ENCODE measurements at regions not wholly inside any gene's neighbourhood (a gene's known extent, or its start where the extent isn't known, plus 50 kb on each side); places are given as distances from the start of the nearest gene placed in this dataset.

GRCh38 chrX:46220822-46221221 lies 324.4 kb downstream of the ZNF674 start:
- no peaks in the 10 kb centered on the region for H3K36me3 ChIP-seq
- no peak for TF ChIP-seq CTCF (IDR thresholded peaks at IDR 0.05)

GRCh38 chrX:46218373-46218772 lies 326.8 kb downstream of the ZNF674 start:
- no peaks in the 10 kb centered on the region for H3K4me1 ChIP-seq
- no peaks in the 10 kb centered on the region for H3K36me3 ChIP-seq
- H3K9me3 ChIP-seq = peaks cover 0 to 2% of the 10 kb centered on the region in 2 donors
- no peak for DNase-seq (ENCODE audit: low spot score)
- H3K27ac ChIP-seq = no peak overlapping the region
- no peak overlapping the region for H3K4me3 ChIP-seq
- no peaks in the 10 kb centered on the region for H3K27me3 ChIP-seq
- TF ChIP-seq CTCF (IDR thresholded peaks at IDR 0.05) = no peak

More at GRCh38 chrX:46220822-46221221, 324.4 kb downstream of the ZNF674 start:
- peaks cover 0 to 4% of the 10 kb centered on the region in 2 donors for H3K9me3 ChIP-seq
- no peaks in the 10 kb centered on the region for H3K27me3 ChIP-seq
- DNase-seq (ENCODE audit: low spot score) = no peak
- no peak overlapping the region for H3K4me3 ChIP-seq
- H3K4me1 ChIP-seq = no peaks in the 10 kb centered on the region
- no peak overlapping the region for H3K27ac ChIP-seq

GRCh38 chrX:46216406-46216805 lies 328.8 kb downstream of the ZNF674 start:
- no peaks in the 10 kb centered on the region for H3K27me3 ChIP-seq
- H3K27ac ChIP-seq = no peak overlapping the region
- no peaks in the 10 kb centered on the region for H3K9me3 ChIP-seq
- no peak for TF ChIP-seq CTCF (IDR thresholded peaks at IDR 0.05)
- no peaks in the 10 kb centered on the region for H3K4me1 ChIP-seq
- DNase-seq (ENCODE audit: low spot score) = no peak
- no peak overlapping the region for H3K4me3 ChIP-seq
- H3K36me3 ChIP-seq = no peaks in the 10 kb centered on the region

- TF ChIP-seq CTCF (IDR thresholded peaks at IDR 0.05) = no peak
- no peak overlapping the region for H3K4me3 ChIP-seq
- DNase-seq (ENCODE audit: low spot score) = no peak
- no peaks in the 10 kb centered on the region for H3K27me3 ChIP-seq
- no peaks in the 10 kb centered on the region for H3K9me3 ChIP-seq
- H3K36me3 ChIP-seq = no peaks in the 10 kb centered on the region
- no peak overlapping the region for H3K27ac ChIP-seq
- H3K4me1 ChIP-seq = no peaks in the 10 kb centered on the region
These were observed 334.1 kb downstream of the ZNF674 start for GRCh38 chrX:46211079-46211478.

GRCh38 chrX:46209768-46210167 lies 335.5 kb downstream of the ZNF674 start:
- H3K27ac ChIP-seq = no peak overlapping the region
- no peaks in the 10 kb centered on the region for H3K36me3 ChIP-seq
- no peaks in the 10 kb centered on the region for H3K4me1 ChIP-seq
- no peak for TF ChIP-seq CTCF (IDR thresholded peaks at IDR 0.05)
- no peak overlapping the region for H3K4me3 ChIP-seq
- H3K9me3 ChIP-seq = no peaks in the 10 kb centered on the region
- no peaks in the 10 kb centered on the region for H3K27me3 ChIP-seq
- DNase-seq (ENCODE audit: low spot score) = no peak

- DNase-seq (ENCODE audit: low spot score) = no peak
- no peak for TF ChIP-seq CTCF (IDR thresholded peaks at IDR 0.05)
- no peak overlapping the region for H3K4me3 ChIP-seq
- no peaks in the 10 kb centered on the region for H3K4me1 ChIP-seq
- H3K36me3 ChIP-seq = no peaks in the 10 kb centered on the region
- H3K9me3 ChIP-seq = no peaks in the 10 kb centered on the region
- H3K27ac ChIP-seq = no peak overlapping the region
- H3K27me3 ChIP-seq = no peaks in the 10 kb centered on the region
These were observed 336.2 kb downstream of the ZNF674 start for GRCh38 chrX:46209037-46209436.

Measured in right atrium auricular region (tissue), 2 donors.